ENCODE measurements at regions not wholly inside any gene's neighbourhood (a gene's known extent, or its start where the extent isn't known, plus 50 kb on each side); places are given as distances from the start of the nearest gene placed in this dataset.

DNA sequence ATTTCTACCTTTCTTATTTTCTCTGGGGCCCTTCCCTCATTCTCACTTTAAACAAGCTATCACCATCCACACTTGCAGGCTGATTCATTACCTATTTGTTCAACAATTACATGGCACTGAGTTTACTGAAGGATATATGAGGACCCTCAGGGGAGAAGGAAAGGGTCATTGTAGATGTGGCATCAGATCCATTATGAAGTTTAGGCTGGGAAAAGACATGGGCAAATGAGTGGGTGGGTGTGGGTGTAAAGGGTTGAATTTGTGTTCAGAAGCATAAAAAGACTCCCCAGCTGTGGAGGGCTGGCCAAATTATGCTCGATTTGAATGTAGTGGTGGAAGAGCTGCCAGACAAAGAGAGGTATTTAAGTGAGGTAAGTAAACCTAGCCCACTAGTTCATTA is 55.9 kb upstream of the MTAP start:
- POLR2A ChIA-PET = no interaction called here
- TF ChIP-seq, protein P1, sequence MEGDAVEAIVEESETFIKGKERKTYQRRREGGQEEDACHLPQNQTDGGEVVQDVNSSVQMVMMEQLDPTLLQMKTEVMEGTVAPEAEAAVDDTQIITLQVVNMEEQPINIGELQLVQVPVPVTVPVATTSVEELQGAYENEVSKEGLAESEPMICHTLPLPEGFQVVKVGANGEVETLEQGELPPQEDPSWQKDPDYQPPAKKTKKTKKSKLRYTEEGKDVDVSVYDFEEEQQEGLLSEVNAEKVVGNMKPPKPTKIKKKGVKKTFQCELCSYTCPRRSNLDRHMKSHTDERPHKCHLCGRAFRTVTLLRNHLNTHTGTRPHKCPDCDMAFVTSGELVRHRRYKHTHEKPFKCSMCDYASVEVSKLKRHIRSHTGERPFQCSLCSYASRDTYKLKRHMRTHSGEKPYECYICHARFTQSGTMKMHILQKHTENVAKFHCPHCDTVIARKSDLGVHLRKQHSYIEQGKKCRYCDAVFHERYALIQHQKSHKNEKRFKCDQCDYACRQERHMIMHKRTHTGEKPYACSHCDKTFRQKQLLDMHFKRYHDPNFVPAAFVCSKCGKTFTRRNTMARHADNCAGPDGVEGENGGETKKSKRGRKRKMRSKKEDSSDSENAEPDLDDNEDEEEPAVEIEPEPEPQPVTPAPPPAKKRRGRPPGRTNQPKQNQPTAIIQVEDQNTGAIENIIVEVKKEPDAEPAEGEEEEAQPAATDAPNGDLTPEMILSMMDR (IDR thresholded peaks at IDR 0.05; ENCODE audit: unreplicated experiment) = no peak
- BruUV-seq (replicated peaks) = no TSS peak
- no peaks in the 10 kb centered on the region for H3K27me3 Mint-ChIP-seq (ENCODE audit: insufficient read depth, unreplicated experiment)
- intact Hi-C loops (cut with micrococcal nuclease) = no loop called here
- no peak overlapping the region for H3K4me3 Mint-ChIP-seq (ENCODE audit: unreplicated experiment)
- no peaks in the 10 kb centered on the region for H3K9me3 Mint-ChIP-seq (ENCODE audit: unreplicated experiment)
- H3K36me3 Mint-ChIP-seq (ENCODE audit: insufficient read depth, unreplicated experiment) = no peaks in the 10 kb centered on the region
- H3K4me1 Mint-ChIP-seq (ENCODE audit: insufficient read depth, unreplicated experiment) = no peaks in the 10 kb centered on the region
- CTCF ChIA-PET = no interaction called here
- H3K27ac Mint-ChIP-seq (ENCODE audit: low read depth, unreplicated experiment) = no peak overlapping the region
- DNase-seq (ENCODE audit: unreplicated experiment) = no peak

DNA sequence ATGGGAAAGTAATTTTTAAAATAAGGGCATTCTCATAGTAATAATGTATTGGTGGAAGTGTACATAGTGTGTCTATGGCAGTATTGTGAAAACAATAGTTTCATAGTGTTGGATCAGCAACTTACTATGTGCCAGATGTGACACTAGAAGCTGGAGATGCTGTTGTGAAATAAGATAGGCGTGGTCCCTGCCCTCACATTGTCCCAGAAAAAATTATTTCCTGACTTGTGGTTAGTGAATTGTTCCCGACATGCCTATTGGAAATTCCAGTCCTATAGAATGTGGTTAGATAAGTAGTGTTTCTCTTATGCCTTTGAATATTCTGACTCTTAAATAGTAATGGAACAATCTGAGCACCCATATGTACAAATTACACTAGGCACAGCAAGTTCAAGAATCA is 55.3 kb upstream of the MTAP start:
- no peaks in the 10 kb centered on the region for H3K9me3 Mint-ChIP-seq (ENCODE audit: unreplicated experiment)
- DNase-seq (ENCODE audit: unreplicated experiment) = no peak
- ChIA-PET POLR2A (no interaction called here), CTCF (no interaction called here)
- intact Hi-C loops (cut with micrococcal nuclease) = no loop called here
- TF ChIP-seq, protein P1 (IDR thresholded peaks at IDR 0.05; ENCODE audit: unreplicated experiment) = no peak
- BruUV-seq (replicated peaks) = no TSS peak
- H3K27ac Mint-ChIP-seq (ENCODE audit: low read depth, unreplicated experiment) = no peak overlapping the region
- H3K4me3 Mint-ChIP-seq (ENCODE audit: unreplicated experiment) = no peak overlapping the region
- H3K36me3 Mint-ChIP-seq (ENCODE audit: insufficient read depth, unreplicated experiment) = no peaks in the 10 kb centered on the region
- no peaks in the 10 kb centered on the region for H3K27me3 Mint-ChIP-seq (ENCODE audit: insufficient read depth, unreplicated experiment)
- no peaks in the 10 kb centered on the region for H3K4me1 Mint-ChIP-seq (ENCODE audit: insufficient read depth, unreplicated experiment)

- DNase-seq (ENCODE audit: unreplicated experiment) = no peak
- intact Hi-C loops (cut with micrococcal nuclease) = no loop called here
- POLR2A ChIA-PET = no interaction called here
- no TSS peak for BruUV-seq (replicated peaks)
- TF ChIP-seq, protein P1 (IDR thresholded peaks at IDR 0.05; ENCODE audit: unreplicated experiment) = no peak
- H3K4me3 Mint-ChIP-seq (ENCODE audit: unreplicated experiment) = no peak overlapping the region
- CTCF ChIA-PET = no interaction called here
- no peaks in the 10 kb centered on the region for H3K4me1 Mint-ChIP-seq (ENCODE audit: insufficient read depth, unreplicated experiment)
- H3K27me3 Mint-ChIP-seq (ENCODE audit: insufficient read depth, unreplicated experiment) = no peaks in the 10 kb centered on the region
- H3K9me3 Mint-ChIP-seq (ENCODE audit: unreplicated experiment) = no peaks in the 10 kb centered on the region
- H3K27ac Mint-ChIP-seq (ENCODE audit: low read depth, unreplicated experiment) = no peak overlapping the region
- H3K36me3 Mint-ChIP-seq (ENCODE audit: insufficient read depth, unreplicated experiment) = no peaks in the 10 kb centered on the region
Measured at GRCh38 chr9:21750021-21750735, 52.3 kb upstream of the MTAP start.

DNA sequence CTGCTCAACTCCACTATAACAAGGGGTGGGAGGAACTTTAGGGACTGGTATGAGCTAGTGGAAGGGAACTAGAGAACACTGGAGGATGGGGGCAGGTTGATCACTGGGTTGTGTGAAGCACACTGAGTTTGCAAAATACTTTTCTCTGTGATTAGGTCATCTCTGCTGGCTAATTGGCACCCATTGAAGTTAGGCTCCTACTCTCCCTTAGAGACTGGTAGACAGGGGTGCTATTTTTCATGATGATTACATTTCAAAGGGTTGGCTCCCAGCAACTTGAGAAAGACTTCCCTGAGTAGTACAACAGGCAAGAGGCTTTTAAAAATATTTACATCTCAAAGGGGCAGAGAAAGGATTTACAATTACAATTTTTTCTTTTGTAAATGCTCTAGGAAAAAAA is 50.4 kb upstream of the MTAP start:
- Mint-ChIP-seq H3K27ac (ENCODE audit: low read depth, unreplicated experiment) (no peak overlapping the region), H3K27me3 (ENCODE audit: insufficient read depth, unreplicated experiment) (no peaks in the 10 kb centered on the region), H3K4me3 (ENCODE audit: unreplicated experiment) (no peak overlapping the region), H3K36me3 (ENCODE audit: insufficient read depth, unreplicated experiment) (no peaks in the 10 kb centered on the region), H3K4me1 (ENCODE audit: insufficient read depth, unreplicated experiment) (no peaks in the 10 kb centered on the region), H3K9me3 (ENCODE audit: unreplicated experiment) (no peaks in the 10 kb centered on the region)
- no TSS peak for BruUV-seq (replicated peaks)
- DNase-seq (ENCODE audit: unreplicated experiment) = no peak
- ChIA-PET POLR2A (no interaction called here), CTCF (no interaction called here)
- intact Hi-C loops (cut with micrococcal nuclease) = no loop called here
- TF ChIP-seq, protein P1 (IDR thresholded peaks at IDR 0.05; ENCODE audit: unreplicated experiment) = no peak
